ENCODE measurements at regions not wholly inside any gene's neighbourhood (a gene's known extent, or its start where the extent isn't known, plus 50 kb on each side); places are given as distances from the start of the nearest gene placed in this dataset.
A peak's percentile ranks its signal among the peaks of the same experiment; 100 is the strongest.

GRCh38 chr20:17819395-17820093 lies 119.8 kb downstream of the BANF2 start:
- no peak for DNase-seq (ENCODE audit: low spot score)

- DNase-seq (ENCODE audit: low spot score): no peak
These were observed 118.4 kb downstream of the BANF2 start for GRCh38 chr20:17818187-17818586.

GRCh38 chr20:17816804-17817587 lies 117.2 kb downstream of the BANF2 start:
- DNase-seq (ENCODE audit: low spot score): no peak

GRCh38 chr20:17811628-17811965 lies 111.8 kb downstream of the BANF2 start:
- DNase-seq (ENCODE audit: low spot score): no peak

GRCh38 chr20:17810847-17811627 lies 111.3 kb downstream of the BANF2 start:
- DNase-seq (ENCODE audit: low spot score): no peak

GRCh38 chr20:17810062-17810631 lies 110.4 kb downstream of the BANF2 start:
- DNase-seq (ENCODE audit: low spot score): no peak

- DNase-seq (ENCODE audit: low spot score): peak; percentile 41
These were observed 109.7 kb downstream of the BANF2 start for GRCh38 chr20:17809362-17810061.

- no peak for DNase-seq (ENCODE audit: low spot score)
These were observed 109.0 kb downstream of the BANF2 start for GRCh38 chr20:17808782-17809181.

GRCh38 chr20:17808357-17808756 lies 108.6 kb downstream of the BANF2 start:
- peak; percentile 76 for DNase-seq (ENCODE audit: low spot score)

- no peak for DNase-seq (ENCODE audit: low spot score)
These were observed 107.9 kb downstream of the BANF2 start for GRCh38 chr20:17807651-17808050.

GRCh38 chr20:17806739-17807441 lies 107.1 kb downstream of the BANF2 start:
- DNase-seq (ENCODE audit: low spot score): peak; percentile 97

GRCh38 chr20:17806107-17806506 lies 106.3 kb downstream of the BANF2 start:
- DNase-seq (ENCODE audit: low spot score): no peak

- no peak for DNase-seq (ENCODE audit: low spot score)
These were observed 104.0 kb downstream of the BANF2 start for GRCh38 chr20:17803765-17804164.

GRCh38 chr20:17799575-17800227 lies 99.9 kb downstream of the BANF2 start:
- DNase-seq (ENCODE audit: low spot score): no peak

GRCh38 chr20:17798601-17799000 lies 98.8 kb downstream of the BANF2 start:
- DNase-seq (ENCODE audit: low spot score): no peak

GRCh38 chr20:17797579-17797978 lies 97.8 kb downstream of the BANF2 start:
- no peak for DNase-seq (ENCODE audit: low spot score)

GRCh38 chr20:17797161-17797560 lies 97.4 kb downstream of the BANF2 start:
- no peak for DNase-seq (ENCODE audit: low spot score)

GRCh38 chr20:17796091-17796563 lies 96.4 kb downstream of the BANF2 start:
- peak; percentile 85 for DNase-seq (ENCODE audit: low spot score)

- DNase-seq (ENCODE audit: low spot score): no peak
These were observed 95.8 kb downstream of the BANF2 start for GRCh38 chr20:17795501-17796071.

- DNase-seq (ENCODE audit: low spot score): no peak
These were observed 95.2 kb downstream of the BANF2 start for GRCh38 chr20:17795003-17795402.
